Stimulated activated CD8-positive, alpha-beta memory T cell treated with anti-CD3 and anti-CD28 coated beads, Interleukin-2, amount 100 ng/mL, for 1 hour (primary cell): ENCODE measurements at regions not wholly inside any gene's neighbourhood (a gene's known extent, or its start where the extent isn't known, plus 50 kb on each side); places are given as distances from the start of the nearest gene placed in this dataset.

Experiments used
- DNase-seq, 2 donors: peaks; one replicate each; pipeline ENCODE4 v3.0.0-alpha.2; 2020; ENCODE audit warnings: low read depth in 2 of 2

DNA sequence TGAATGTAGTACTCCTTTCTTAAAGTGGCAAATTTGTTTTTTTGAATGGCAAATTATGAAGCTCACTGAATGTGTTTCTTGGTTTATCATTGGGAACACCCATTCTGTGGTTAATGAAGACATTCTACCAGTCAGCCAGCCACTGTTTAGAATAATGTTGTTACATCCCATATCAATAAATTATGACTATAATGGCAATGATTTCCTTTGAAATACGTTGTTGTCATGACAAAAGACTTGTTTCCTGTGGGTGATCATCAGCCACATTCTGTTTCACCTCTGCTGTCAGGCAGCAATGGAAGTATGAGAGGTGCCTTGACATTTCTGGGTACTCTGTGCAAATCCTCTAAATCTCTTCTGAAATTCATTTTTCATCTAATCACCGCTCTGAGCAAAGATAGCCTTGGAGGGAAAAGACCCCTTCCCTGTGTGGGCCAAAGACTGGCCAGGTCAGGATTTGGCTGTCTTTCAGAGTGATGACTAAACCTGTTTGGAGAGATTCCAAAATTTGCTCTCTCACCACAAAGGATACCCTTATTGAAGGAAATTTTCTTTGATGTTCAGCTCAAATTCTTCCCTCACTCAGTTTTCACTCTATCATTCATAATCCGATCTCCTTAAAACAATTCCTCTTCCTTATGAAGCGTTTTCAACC lies 869.2 kb downstream of the BCL11A start:
- no peak for DNase-seq

DNA sequence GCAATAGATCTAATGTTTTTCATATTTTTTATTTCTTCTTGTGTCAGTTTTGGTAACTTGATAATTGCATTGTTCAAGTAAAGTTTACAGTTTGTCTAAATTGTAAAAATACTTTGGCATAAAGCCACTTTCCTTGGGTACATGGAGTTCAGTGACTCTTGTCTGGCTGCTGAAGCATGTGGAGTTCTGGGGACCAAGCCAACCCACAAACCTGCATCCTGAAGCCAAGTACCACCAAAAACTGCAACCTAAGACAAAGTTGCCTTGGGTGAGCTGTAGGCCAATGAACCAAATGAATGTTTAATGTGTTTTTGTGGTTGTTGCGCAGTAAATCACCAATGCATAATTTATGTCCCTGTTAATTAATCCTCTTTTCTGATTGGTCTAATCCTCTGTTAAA lies 872.6 kb downstream of the BCL11A start:
- DNase-seq, result no peak

DNA sequence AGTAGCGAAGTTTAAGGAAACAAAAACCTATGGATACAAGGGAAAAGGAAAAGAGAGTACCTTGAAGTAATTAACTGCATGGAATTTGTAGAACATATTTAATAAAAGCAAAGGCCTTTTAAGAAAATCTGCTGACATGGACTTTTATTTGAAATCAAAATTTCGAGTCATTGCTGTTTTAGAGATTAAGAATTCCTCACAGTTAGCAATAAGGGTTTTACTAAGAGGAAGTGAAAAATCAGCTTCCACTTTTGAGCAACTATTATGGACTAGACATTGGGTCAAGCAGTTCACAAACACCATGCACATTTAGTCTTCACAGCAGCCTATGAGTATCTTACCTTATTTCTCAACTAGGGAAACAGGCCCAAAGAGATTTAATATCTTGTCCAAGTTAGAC lies 876.3 kb downstream of the BCL11A start:
- DNase-seq, result no peak

DNA sequence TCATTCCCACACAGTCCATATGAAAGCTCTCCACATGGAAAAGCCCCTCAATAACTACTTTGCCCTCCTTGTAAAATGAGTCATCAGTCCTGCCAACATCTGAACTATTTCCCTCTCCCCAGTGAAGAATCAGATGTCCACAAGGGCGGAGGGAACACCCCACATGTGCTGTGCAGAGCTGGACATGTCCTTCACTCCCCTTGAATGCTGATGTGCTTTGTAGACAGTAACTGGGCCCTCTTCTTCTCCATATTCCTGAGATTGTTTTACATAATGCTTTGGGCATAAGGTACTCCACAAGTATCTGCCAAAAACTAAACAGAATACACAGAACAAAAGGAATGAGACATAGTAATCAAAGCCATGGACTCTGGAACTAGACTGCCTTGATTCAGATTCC lies 879.4 kb downstream of the BCL11A start:
- no peak for DNase-seq

DNA sequence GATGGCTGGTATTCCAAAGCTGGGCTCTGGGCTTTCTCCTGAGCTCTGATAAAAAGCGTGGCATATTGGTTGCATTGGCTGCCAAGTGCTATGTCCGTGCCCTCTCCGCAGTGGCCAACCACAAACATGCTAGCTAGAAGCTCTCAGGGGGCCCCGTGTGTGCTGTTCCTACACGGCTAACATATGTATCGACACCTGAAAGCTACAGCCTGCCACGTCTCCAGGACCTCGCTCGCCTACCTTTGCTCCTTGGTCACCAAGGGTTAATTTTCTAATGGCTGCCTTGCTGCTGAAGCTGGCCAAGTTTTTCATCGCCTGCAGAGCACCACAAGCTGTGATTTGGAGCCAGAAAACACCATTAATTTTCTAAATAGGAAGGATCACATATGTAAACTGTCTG lies 888.4 kb downstream of the BCL11A start:
- DNase-seq, result no peak

DNA sequence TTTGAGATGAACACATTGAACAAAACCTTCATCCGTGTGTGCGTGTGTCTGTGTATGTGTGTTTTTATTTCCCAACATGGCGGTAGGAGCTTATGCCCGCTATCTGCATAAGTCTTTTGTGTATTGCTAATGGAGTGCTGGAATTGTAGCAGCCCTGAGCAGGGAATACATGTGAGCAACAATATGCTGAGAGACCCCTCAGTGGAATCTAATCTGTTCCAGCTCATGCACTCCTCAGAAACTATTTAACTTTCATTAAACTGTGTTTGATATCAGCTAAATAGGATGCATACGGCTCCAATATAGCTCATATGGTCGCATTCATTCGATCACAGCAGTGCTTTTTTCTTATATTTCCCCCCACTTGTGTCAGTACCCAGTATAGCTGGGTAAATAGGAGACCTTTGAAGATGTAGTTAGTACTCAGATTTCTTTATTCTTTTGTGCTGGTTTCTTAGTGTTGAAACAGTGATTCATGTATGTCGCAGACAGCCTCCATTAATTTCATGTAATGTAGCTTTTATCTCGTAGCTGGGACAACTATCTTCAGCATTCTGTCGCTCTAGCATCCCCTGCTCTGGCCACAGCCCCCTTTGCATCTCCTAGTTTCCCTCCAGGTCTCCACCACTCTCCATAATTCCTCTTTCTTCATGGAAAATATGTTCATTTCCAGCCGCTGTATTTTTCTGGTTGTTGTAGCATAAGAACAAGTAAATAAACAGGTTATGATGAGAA lies 891.2 kb downstream of the BCL11A start:
- DNase-seq, result no peak

DNA sequence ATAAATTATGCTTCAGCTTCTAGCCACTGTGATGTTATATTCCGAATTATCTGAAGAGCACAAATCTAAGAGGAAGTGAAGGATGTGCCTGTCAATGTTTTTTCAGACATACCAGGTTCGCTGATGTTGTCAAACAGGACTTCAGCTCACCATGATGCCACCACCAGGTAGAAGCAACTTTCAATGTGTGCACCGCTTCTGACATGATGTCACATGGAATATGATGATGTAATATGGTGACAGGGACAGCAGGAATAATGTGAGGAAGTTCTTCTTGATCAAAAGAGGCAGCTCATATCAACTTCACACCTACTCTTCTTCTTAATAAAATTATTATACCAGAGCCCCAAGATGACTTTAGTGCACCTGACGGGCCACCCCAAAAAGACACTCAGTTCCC lies 893.2 kb downstream of the BCL11A start:
- no peak for DNase-seq

DNA sequence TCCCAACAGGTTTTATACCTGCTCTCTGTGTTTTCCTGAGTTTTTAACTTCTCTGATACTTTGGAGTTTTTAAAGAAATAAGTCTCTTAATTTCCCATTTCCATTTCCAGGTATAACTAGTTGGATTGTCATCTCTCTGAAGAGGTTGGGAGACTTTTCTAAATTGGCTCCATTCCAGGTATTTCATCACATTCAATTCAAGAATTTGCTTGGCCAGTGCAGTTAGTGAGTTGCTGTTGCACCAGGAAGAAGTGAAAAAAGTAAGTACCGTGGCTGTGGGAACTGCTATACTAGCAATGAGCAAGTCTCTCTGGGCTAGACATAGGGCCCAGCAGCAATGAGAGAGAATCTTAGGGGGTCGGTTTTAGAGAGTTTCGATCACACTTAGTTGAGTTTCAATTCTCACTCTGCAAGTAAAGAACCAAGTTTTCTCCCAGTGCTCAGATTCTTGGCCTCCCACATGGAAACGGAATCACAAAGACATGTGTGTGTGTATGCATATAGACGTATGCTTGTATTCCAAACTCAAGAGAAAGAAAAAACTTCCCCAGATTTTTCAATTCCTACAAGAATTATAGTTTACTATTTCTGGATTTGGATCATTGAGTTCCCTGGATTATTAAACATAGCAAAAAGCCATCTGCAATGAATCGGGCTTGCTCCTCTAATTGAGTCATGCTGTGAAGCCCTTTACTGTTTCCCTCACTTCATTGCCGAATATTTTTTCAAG lies 894.4 kb downstream of the BCL11A start:
- DNase-seq, result no peak

DNA sequence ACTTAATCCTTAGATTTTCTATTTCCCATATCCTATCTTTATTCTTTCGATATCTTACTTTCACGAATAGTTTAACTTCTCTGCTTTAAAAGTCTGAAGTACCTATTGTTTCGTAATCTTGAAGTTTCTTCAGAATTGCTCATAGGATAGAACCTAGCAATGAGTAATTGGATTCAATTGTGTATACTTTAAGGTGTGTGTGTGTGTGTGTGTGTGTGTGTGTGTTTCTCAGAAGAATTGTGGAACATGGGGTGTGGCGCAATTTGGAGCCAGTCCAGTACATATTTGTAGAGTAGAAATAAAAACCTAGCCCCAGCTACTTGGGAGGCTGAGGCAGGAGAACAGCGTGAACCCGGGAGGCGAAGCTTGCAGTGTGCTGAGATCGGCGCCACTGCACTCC lies 897.6 kb downstream of the BCL11A start:
- no peak for DNase-seq

DNA sequence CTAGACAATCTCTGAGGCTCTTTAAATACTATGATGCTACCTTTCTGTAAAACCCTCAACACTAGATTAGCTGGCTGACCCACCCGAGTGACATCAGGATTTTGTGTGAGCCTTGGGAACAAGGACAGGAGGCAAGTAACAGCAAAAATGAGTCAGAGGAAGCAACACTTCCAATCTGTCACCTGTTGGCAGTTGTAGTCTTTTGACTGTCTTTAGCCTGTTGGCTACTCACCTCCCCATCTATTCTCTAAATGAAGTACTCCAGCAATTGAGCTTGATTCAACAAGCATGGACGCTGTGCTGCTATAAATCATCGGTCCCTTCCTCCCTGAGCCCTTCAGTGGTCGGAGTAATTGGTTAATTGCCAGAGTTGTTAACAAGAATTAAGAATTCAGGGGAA lies 898.7 kb downstream of the BCL11A start:
- DNase-seq, result no peak

DNA sequence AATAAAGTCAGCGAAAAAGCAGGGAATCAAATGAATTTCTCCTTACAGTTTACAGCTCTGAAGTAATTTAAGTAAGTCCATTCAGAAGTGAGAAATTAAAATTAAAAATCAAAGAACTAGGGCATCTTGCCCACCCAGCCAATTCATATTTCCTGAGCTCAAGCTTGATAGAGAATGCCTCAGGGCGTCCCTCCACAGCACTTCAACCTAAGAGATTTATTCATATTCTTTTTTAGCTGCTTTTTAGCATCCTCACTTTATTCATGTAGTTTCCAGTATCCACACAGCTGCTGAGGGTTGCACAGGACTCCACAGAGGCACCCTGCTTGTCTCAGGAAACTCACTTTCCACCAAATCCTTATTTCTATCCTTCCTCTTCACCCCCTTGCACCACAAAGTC lies 900.3 kb downstream of the BCL11A start:
- no peak for DNase-seq

DNA sequence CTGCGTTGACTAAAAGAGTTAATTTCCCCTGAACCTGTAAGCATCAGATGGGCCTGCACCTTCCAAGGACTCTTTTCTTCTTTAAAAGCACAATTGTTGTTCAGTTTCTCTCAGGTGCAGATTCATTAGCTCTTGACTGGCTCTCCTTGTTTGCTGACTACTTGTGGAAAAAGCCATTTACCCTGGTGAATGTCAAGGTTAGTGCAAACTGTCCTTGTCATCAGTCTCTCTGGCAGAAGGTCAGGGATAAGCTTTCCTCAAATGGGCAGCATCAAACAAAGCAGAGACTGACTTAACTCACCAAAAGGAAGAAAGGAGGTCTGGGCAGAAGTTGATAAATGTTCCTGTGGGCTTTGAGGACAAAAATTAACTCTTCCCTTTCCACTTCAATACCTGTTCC lies 922.7 kb downstream of the BCL11A start:
- DNase-seq, result no peak

DNA sequence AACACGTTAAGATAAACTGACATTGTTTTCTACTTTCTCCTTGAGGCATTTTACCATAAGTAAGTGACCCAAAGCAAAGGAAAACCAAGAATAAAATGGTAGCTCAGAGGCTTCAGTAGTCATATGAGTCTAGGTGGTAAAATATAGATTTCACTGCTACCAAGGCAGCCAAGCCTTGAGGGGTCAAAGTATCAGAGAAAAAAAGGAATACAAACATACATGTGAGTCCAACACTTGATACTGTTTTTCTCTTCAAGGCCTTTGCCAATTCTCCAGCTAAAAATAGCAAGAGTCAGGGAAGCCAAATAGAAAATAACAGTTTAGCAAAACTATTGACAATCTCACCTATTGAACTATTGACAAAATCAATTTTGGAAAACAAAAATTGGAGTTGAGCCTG lies 925.9 kb downstream of the BCL11A start:
- DNase-seq, result no peak

DNA sequence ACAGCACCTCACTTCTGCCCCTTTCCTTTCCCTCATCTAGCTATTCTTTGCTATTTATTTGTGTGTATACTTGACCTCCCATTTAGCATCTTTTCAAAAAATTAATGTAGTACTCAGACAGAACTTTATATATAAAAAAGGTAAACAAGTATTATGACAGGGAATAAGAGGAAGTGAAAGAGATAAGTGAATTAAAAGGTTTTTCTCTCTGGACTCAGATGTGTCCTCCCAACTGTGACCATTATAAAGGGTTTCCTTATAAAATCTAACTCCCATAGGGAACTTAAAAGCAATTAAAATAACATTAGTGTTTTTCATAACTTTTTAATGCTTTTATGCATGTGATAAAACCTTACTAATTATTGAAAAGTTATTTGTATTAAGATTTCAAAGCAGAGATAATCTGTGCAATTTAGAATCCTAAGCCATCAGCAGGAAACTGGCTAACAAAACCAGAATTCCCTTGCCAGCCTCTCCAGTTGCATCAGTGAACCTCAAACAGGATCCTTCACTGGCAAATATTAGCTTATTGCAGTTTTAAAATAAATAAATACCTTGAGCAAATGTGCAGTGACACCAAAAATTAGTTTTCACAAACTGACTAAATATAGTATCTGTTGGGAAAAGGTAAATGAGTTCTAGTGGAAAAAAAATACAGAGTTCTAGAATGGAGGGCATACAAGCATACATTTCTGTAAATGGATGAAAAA lies 930.7 kb downstream of the BCL11A start:
- no peak for DNase-seq

DNA sequence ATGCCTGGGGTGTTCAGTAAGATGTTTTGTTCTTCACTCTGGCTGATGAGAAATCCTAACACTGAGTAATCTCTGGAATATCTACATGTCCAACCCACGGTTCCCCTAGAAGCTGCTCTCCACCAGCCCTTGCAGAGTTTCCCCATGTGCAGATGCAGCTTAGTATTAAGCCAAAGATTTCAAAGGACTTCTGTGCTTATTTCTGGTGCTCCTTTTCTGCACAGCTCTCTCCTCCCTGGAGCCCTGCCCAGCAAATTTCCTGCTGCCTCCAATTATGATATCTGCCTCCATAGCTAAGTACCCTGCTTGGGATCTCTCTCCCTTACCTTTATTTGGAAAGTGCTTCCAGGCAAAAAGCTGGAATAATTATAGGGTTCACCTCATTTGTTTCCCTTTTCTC lies 949.3 kb downstream of the BCL11A start:
- no peak for DNase-seq

DNA sequence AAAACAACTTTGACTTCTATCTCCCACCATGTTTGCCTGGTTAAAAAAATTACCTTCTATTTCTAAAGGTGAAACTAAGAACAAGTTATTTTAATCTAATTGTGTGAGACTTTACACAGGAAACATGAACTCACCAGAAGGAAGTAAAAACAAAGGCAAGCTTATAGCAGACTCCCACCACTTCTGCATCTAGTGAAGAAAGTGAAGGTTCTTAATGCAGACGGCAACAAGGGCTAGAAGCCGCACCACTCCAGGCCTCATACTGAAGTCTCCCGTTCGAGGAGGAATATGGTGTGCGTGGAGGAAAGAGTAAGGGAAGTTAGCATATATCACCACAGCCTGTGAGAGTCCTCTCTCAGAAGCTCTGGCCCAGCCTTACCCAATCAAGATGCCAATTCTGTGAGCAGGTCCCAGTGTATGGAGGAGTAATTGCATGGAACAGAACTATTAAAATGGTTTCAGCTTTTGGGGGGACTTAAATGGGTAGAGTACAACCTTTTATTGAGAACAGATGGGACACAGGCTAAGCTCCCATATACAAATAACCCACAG lies 958.7 kb downstream of the BCL11A start:
- DNase-seq, result no peak

DNA sequence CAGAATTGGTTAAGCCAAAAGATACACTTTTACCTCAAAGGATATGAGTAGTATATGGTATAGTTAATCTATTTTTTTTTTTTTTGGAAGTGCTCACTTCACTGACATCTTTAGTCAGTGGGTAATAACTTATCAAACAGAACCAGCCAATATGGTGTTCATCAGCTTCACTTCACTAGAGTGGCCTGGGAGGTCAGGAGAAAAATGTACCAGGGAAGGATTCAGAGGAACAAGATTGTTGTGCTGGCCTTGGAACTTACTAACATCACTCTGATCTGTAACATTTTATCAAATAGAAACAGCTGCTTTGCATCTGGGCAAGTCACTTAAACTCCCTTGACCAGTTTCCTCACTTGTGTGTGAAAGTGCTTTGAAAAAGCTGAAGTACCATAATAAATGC lies 962.7 kb downstream of the BCL11A start:
- DNase-seq, result no peak

DNA sequence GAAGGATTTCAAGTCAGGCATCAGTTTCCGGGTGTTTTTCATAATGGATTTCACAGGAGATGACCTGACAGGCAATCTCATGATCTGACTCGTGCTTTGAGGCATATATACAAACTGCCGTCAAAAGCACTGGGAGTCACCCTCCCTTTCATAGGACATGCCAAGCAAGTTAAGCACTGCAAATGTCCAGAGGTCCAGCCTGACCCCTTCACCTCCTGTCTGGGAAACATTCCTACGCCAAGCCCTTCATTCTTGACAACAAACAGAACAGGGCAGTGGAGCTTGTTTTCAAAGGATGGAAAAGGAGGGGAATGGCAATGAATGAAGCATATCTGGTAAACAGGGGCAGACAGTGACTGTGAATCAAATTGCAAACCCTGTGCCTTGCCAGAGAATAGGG lies 963.6 kb downstream of the BCL11A start:
- DNase-seq, result no peak

DNA sequence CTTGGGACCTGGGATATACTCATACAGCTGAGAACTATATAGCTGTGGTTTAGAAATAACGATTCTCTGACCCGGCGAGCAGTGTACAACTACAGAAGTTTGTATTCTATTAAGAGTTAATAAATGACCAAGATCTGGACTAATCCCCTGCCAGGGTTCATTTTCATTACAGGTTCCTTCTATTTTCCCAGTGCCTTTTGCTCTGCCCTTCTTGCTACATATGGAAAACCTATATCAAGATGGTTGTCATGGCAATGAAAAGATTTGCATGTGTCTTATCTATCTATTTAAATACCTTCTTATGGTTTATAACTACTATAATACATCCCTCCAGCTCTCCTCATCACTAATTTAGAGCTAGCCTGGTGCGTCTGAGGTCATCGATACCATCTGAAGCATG lies 965.2 kb downstream of the BCL11A start:
- no peak for DNase-seq

DNA sequence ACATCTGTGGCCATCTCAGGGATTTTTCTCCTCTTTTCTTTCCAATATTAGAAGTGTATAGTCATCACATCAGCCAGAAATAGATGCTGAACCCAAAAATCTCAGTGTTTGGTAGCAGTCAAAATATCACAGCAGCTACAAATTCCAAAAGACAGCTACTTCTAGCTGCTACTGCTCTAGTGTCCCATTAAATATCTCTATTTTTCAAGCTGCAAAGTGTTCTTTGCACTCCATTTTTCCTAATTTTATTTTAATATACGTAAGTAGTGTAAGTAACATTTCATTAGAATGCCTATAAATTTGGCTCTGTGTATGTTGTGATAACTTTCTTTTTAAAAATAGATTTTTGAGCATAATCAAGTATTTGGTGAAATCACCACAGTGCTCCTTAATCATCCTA lies 967.3 kb downstream of the BCL11A start:
- DNase-seq, result no peak

DNA sequence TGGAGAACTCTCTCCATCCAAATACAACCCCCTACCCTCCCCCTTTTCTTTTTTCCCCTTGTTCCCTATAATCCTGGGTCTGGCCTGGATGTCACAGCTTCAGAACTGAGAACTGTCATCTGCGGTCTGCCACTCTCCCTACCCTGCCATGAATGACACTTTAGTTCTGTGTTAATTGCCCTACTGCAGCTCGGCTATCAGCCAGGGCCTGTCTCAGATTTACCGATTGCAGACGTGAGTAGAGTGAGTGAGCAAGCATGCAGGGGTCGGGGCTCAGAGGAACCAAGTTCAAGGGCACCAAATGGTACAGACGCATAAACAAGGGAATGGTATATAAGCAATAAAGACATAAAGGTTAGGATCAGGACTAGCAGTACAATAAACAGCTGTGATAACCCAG lies 967.8 kb downstream of the BCL11A start:
- DNase-seq, result no peak

DNA sequence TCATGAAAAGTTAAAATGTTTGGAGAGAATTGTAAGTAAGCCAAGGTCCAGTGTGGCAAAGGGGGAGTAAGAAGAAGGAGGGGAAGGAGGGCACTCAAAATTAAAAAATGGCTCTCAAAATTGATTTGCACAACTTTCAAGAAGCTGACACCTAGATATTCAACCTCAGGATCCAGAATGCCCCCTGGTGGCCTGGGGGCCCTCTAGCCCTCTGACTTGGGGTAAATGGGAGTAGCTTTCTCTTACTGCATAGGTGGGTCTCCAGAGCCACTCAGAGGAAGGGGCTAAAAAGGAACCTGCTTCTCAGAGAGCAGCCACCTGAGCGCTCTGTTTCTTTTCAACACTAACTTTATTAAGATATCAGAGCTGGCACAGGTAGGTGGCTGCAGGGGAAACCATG lies 968.5 kb downstream of the BCL11A start:
- DNase-seq, result no peak
